ENCODE measurements at regions not wholly inside any gene's neighbourhood (a gene's known extent, or its start where the extent isn't known, plus 50 kb on each side); places are given as distances from the start of the nearest gene placed in this dataset.

DNA sequence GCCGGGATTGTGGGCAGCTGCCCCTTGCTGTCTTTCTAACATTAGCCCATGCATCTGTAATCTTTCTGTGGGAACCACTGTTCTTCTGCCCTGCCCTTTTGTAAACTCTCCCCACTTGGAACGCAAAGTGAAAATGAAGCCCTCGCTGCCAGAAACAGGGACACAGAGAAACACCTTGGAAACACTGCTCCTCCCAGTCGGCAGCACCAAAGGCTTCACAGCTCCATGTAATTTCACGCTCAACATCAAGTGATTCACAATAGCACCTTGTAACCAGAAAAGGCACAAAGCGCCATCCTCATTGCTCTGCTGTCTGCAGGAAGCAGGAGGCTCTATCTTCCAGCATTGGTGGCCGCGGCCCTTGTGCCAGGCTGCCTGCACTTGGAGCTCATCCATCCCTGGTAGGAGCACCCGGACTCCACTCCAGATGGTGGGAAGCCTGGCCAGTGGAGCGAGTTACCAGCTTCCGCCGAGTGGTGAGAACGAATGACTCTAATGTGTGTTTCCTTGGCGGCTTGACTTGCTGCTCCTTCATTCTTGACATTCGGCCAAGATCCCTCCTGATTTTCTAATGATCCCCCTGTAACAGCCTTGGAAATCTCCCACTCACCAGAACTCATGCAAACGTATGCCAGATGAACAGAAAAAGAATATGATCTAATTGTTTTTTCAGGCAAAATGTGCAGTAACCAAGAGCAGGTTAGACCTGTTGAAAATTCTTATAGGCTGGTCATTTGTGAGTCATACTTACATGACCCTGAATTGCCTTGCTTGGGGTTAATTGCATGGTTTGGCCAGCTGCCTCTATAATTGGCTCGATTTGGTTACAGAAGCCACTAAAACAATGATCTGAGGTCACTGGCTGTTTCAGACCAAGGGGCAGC, 169.1 kb upstream of the CDYL start:
- Histone ChIP-seq H3K27me3 (no peaks in the 10 kb centered on the region), H3K4me1 (peaks cover 23 to 31% of the 10 kb centered on the region in 2 donors), H3K36me3 (no peaks in the 10 kb centered on the region), H3K27ac (peak overlapping the region; percentile 40 to 76 (median 73)), H3K9me3 (no peaks in the 10 kb centered on the region), H3K4me3 (replicated peaks in 1 of 3) (no peak overlapping the region)
- intact Hi-C loops (cut with DNase I) = no loop called here
- peak; percentile 92 to 93 for DNase-seq
- TF ChIP-seq POLR2A (IDR thresholded peaks at IDR 0.05) = no peak
- TF ChIP-seq, protein P1, sequence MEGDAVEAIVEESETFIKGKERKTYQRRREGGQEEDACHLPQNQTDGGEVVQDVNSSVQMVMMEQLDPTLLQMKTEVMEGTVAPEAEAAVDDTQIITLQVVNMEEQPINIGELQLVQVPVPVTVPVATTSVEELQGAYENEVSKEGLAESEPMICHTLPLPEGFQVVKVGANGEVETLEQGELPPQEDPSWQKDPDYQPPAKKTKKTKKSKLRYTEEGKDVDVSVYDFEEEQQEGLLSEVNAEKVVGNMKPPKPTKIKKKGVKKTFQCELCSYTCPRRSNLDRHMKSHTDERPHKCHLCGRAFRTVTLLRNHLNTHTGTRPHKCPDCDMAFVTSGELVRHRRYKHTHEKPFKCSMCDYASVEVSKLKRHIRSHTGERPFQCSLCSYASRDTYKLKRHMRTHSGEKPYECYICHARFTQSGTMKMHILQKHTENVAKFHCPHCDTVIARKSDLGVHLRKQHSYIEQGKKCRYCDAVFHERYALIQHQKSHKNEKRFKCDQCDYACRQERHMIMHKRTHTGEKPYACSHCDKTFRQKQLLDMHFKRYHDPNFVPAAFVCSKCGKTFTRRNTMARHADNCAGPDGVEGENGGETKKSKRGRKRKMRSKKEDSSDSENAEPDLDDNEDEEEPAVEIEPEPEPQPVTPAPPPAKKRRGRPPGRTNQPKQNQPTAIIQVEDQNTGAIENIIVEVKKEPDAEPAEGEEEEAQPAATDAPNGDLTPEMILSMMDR (IDR thresholded peaks at IDR 0.05) = no peak
- 30 to 40% methylated on average over 17 of the region's 17 CpGs for WGBS, 2 donors

DNA sequence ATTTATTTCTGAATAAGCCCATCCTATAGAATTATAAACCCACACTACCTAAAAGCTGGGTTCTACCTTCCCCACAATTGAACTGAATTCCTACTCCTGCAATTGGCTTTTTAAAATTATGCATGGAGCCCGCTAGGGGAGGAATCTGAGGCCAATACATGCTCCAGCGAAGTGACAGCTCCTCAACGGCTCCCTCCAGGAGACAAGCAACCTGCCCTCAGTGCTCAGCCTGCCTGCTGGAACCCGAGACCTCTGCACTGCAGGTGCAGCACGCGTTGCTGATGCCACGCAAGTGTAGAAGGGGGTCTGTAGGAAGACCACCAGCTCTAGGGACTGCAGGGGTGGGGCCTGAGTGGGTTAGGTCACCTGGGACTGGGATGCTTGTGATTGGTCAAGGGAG, 170.2 kb upstream of the CDYL start:
- H3K27me3 ChIP-seq = no peaks in the 10 kb centered on the region
- no peak overlapping the region for H3K27ac ChIP-seq
- WGBS, 2 donors = 90 to 97% methylated on average over 7 of the region's 7 CpGs
- no peaks in the 10 kb centered on the region for H3K9me3 ChIP-seq
- H3K36me3 ChIP-seq = no peaks in the 10 kb centered on the region
- no peak overlapping the region for H3K4me3 ChIP-seq (replicated peaks in 1 of 3)
- intact Hi-C loops (cut with DNase I) = no loop called here
- DNase-seq = no peak
- TF ChIP-seq, protein P1 (IDR thresholded peaks at IDR 0.05) = no peak
- no peak for TF ChIP-seq POLR2A (IDR thresholded peaks at IDR 0.05)
- peaks cover 23 to 31% of the 10 kb centered on the region in 2 donors for H3K4me1 ChIP-seq

DNA sequence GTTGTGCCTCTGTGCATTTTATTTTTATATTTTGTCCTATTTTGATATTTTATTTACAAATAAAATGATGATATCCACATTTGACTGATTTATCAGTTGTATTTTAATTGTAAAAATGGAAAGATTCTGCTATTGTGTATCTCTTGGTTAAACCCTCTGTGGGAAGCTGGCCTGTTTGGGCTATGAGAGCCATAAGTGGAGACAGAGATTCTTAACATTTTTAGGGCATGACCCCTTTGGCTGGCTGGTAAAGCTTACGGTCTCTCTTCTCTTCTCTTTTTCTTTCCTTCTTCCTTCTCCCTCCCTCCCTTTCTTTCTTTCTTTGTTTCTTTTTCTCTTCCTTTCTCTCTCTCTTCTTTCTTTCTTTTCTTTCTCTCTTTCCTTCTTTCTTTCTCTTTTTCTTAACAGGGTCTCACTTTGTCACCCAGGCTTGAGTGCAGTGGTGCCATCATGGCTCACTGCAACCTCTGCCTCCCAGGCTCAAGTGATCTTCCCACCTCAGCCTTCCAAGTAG, 172.3 kb upstream of the CDYL start:
- Histone ChIP-seq H3K27ac (no peak overlapping the region), H3K4me3 (replicated peaks in 1 of 3) (no peak overlapping the region), H3K36me3 (no peaks in the 10 kb centered on the region), H3K4me1 (peaks cover 12 to 19% of the 10 kb centered on the region in 2 donors), H3K27me3 (no peaks in the 10 kb centered on the region), H3K9me3 (no peaks in the 10 kb centered on the region)
- no peak for DNase-seq
- intact Hi-C loops (cut with DNase I) = no loop called here
- 88 to 90% methylated on average over 1 of the region's 1 CpG for WGBS, 2 donors
- TF ChIP-seq, protein P1 (IDR thresholded peaks at IDR 0.05) = no peak
- TF ChIP-seq POLR2A (IDR thresholded peaks at IDR 0.05) = no peak

DNA sequence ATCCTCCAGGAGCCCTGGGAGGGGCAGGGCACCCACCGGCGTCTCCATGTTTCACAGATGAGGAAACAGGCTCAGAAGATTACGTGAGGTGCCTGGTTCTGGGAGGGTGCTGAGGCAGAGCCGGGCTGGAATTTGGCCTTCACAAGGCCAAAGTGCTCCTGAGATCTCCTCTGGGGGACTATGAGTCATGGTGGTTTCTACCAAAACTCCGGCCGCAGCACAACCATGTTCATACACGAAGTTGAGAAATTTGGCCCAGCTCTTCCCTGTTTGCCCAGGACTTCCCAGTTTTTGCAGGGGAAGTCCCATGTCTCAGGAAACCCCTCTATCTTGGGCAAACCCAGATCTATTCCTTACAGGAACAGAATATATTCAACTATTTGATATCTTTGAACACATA, 172.9 kb upstream of the CDYL start:
- Histone ChIP-seq H3K27ac (no peak overlapping the region), H3K4me1 (peaks cover 12 to 18% of the 10 kb centered on the region in 2 donors), H3K4me3 (replicated peaks in 1 of 3) (no peak overlapping the region), H3K27me3 (no peaks in the 10 kb centered on the region), H3K36me3 (no peaks in the 10 kb centered on the region), H3K9me3 (no peaks in the 10 kb centered on the region)
- WGBS, 2 donors = 71 to 93% methylated on average over 7 of the region's 7 CpGs
- no peak for TF ChIP-seq POLR2A (IDR thresholded peaks at IDR 0.05)
- TF ChIP-seq, protein P1 (IDR thresholded peaks at IDR 0.05) = no peak
- intact Hi-C loops (cut with DNase I) = no loop called here
- DNase-seq = peak in 1 of 2 donors; percentile 12

DNA sequence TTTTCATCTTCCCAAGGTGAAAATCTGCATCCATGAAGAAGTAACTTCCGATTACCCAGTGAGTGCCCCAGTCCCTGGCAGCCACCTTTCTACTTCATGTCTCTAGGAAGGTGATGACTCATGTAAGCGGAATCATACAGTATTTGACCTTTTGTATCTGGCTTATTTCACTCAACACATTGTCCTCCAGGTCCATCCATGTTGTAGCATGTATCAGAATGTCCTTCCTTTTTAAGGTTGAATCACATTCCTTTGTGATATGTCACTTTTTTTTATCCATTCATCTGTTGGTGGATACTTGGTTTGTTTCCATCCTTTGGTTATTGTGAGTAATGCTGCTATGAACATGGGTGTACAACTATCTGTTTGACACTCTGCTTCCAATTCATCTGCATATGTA, 176.3 kb upstream of the CDYL start:
- Histone ChIP-seq H3K27ac (no peak overlapping the region), H3K4me1 (no peaks in the 10 kb centered on the region), H3K9me3 (no peaks in the 10 kb centered on the region), H3K36me3 (no peaks in the 10 kb centered on the region), H3K4me3 (replicated peaks in 1 of 3) (no peak overlapping the region), H3K27me3 (no peaks in the 10 kb centered on the region)
- intact Hi-C loops (cut with DNase I) = no loop called here
- 92 to 99% methylated on average over 2 of the region's 2 CpGs for WGBS, 2 donors
- DNase-seq = no peak
- TF ChIP-seq POLR2A (IDR thresholded peaks at IDR 0.05) = no peak
- TF ChIP-seq, protein P1 (IDR thresholded peaks at IDR 0.05) = no peak
